ENCODE measurements at regions not wholly inside any gene's neighbourhood (a gene's known extent, or its start where the extent isn't known, plus 50 kb on each side); places are given as distances from the start of the nearest gene placed in this dataset.

DNA sequence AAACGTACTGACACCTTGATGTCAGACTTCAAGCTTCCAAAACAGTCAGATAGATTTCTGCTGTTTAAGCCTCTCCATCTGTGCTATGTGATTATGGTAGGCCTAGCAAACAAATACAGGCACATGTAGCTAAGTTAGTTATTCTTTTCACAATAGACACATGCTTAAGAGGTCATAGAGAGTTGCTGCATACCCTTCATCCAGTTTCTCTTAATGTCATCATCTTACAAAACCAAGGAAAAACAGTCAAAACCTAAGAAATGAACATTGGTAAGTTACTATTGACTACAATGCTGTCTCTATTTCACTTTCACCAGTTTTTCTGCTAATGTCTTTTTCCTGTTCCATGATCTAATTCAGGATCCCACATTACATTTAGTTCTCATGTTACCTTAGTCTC is 946.8 kb downstream of the TUSC7 start:
- no peaks in the 10 kb centered on the region for H3K27me3 ChIP-seq
- H3K36me3 ChIP-seq = no peaks in the 10 kb centered on the region
- no peak for DNase-seq (ENCODE audit: extremely low spot score in 2 of 2)
- H3K4me1 ChIP-seq = no peaks in the 10 kb centered on the region
- intact Hi-C loops (cut with DNase I) = no loop called here
- no peak overlapping the region for H3K27ac ChIP-seq
- no peaks in the 10 kb centered on the region for H3K9me3 ChIP-seq
- no peak for TF ChIP-seq POLR2A (IDR thresholded peaks at IDR 0.05)
- TF ChIP-seq CTCF (IDR thresholded peaks at IDR 0.05) = no peak
- TF ChIP-seq POLR2AphosphoS5 (IDR thresholded peaks at IDR 0.05; ENCODE audit: insufficient read depth in 1 of 2, low read depth in 1 of 2) = no peak
- H3K4me3 ChIP-seq = no peak overlapping the region

DNA sequence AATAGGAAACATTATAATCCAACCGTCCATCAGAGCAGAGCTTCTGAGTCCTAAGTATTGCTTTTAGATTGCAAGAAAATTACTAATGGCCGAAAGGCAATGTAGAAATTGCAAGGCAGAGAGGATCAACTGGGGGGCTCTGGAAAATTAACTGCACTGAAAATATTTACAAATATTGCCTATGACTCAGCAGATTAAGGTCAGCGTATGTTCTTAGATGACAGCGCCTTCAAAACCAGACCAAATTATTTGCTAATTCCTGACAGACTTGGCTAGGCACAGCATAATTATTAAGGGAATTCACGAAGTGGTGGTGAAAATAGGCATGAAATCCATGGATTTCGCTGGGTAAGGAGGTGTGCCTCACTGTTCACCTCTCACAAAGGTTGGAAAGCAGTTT is 947.7 kb downstream of the TUSC7 start:
- H3K9me3 ChIP-seq = no peaks in the 10 kb centered on the region
- intact Hi-C loops (cut with DNase I) = no loop called here
- TF ChIP-seq CTCF (IDR thresholded peaks at IDR 0.05) (no peak), POLR2A (IDR thresholded peaks at IDR 0.05) (no peak), POLR2AphosphoS5 (IDR thresholded peaks at IDR 0.05; ENCODE audit: insufficient read depth in 1 of 2, low read depth in 1 of 2) (no peak)
- H3K27ac ChIP-seq = no peak overlapping the region
- H3K4me3 ChIP-seq = no peak overlapping the region
- no peaks in the 10 kb centered on the region for H3K27me3 ChIP-seq
- no peak for DNase-seq (ENCODE audit: extremely low spot score in 2 of 2)
- no peaks in the 10 kb centered on the region for H3K36me3 ChIP-seq
- H3K4me1 ChIP-seq = no peaks in the 10 kb centered on the region

DNA sequence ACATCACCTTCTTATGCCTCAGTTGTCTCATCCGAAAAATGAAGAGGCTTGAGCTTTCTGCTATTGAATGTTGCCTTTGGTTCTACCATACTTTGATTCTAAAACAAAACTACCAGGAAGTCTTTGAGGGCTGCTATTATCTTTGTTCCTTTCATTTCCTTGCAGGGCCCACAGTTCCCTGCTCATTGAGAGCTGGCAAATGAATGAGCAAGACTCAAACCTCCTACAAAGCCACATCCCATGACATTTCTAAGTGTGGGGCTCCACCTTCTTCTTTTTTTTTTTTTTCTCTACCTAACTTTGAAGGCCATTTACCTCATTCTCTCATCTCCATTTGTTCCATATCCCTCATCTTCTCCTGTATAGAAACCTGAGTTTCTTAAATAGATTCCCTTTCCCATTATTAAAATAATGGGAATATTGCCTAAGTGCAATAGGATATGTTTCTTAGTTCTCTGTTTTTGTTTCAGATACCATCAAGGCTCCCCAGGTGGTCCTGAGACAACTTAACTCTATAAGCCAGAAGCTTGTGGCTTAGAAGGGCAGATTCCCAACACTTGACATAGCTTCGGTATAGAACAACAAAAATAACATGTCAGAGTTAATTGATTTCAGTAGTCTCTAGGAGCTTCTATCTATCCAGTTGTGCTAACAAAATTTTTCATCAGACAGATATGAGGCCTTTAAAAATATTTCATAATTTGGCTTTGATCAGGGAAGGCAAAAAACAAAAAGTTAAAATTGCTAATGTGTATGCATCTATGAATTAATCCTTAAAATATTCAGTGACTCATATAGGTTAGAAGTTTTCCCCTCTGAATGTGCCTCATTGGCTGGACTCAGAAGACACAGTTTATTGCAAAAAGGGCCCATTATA is 951.6 kb downstream of the TUSC7 start:
- intact Hi-C loops (cut with DNase I) = no loop called here
- DNase-seq (ENCODE audit: extremely low spot score in 2 of 2) = no peak
- H3K4me1 ChIP-seq = no peaks in the 10 kb centered on the region
- no peak overlapping the region for H3K4me3 ChIP-seq
- no peaks in the 10 kb centered on the region for H3K36me3 ChIP-seq
- H3K9me3 ChIP-seq = no peaks in the 10 kb centered on the region
- no peaks in the 10 kb centered on the region for H3K27me3 ChIP-seq
- no peak overlapping the region for H3K27ac ChIP-seq
- TF ChIP-seq POLR2AphosphoS5 (IDR thresholded peaks at IDR 0.05; ENCODE audit: insufficient read depth in 1 of 2, low read depth in 1 of 2) (no peak), CTCF (IDR thresholded peaks at IDR 0.05) (no peak), POLR2A (IDR thresholded peaks at IDR 0.05) (no peak)

DNA sequence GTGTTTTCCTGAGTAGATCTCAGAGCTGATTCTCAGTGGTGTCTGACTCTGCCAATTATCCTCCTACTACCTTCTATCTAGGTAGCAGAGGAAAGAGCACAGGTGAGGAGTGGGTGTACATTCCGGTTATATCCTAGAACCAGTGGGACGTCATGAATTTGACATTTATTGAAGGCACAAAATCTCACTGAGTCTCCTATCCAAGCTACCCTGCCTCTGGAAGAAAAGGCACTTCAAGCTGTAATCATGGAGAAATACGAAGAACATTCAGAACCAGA is 952.2 kb downstream of the TUSC7 start:
- Histone ChIP-seq H3K27me3 (no peaks in the 10 kb centered on the region), H3K27ac (no peak overlapping the region), H3K4me3 (no peak overlapping the region), H3K36me3 (no peaks in the 10 kb centered on the region), H3K9me3 (no peaks in the 10 kb centered on the region), H3K4me1 (no peaks in the 10 kb centered on the region)
- TF ChIP-seq CTCF (IDR thresholded peaks at IDR 0.05) = no peak
- DNase-seq (ENCODE audit: extremely low spot score in 2 of 2) = no peak
- intact Hi-C loops (cut with DNase I) = no loop called here

DNA sequence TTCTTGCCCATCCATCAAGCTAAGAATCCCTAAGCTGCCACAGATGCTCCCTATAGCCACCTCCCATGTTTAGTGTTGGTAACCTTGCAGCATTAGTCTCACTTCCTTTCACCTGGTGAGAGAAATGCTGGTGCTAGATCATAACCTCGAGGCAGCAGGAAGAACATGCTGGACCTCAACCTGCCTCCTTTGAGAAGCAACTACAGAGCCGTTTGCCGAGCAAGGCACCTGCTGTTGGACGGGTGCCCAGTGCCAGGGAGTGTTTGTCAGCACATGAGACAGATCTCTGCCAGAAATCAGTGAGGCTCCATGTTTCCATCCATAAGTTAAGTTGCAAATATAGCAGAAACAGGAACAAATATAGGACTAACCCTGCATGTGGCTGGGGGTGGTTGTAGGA is 955.7 kb downstream of the TUSC7 start:
- no peaks in the 10 kb centered on the region for H3K36me3 ChIP-seq
- H3K27ac ChIP-seq = no peak overlapping the region
- no peaks in the 10 kb centered on the region for H3K4me1 ChIP-seq
- no peaks in the 10 kb centered on the region for H3K27me3 ChIP-seq
- intact Hi-C loops (cut with DNase I) = no loop called here
- no peak overlapping the region for H3K4me3 ChIP-seq
- H3K9me3 ChIP-seq = no peaks in the 10 kb centered on the region
- DNase-seq (ENCODE audit: extremely low spot score in 2 of 2) = no peak
- no peak for TF ChIP-seq CTCF (IDR thresholded peaks at IDR 0.05)
- no peak for TF ChIP-seq POLR2AphosphoS5 (IDR thresholded peaks at IDR 0.05; ENCODE audit: insufficient read depth in 1 of 2, low read depth in 1 of 2)
- TF ChIP-seq POLR2A (IDR thresholded peaks at IDR 0.05) = no peak
